Endometrium (tissue), 2 donors: ENCODE measurements at regions not wholly inside any gene's neighbourhood (a gene's known extent, or its start where the extent isn't known, plus 50 kb on each side); places are given as distances from the start of the nearest gene placed in this dataset.
A peak's percentile ranks its signal among the peaks of the same experiment; 100 is the strongest.

ENCODE experiments used
- FAIRE-seq: peaks from 2 replicates; lab custom pipeline; 2012; peaks lifted over from hg19 to GRCh38; lab: Jason Lieb, UNC
- donor health status: control.
- donor health status: control.

DNA sequence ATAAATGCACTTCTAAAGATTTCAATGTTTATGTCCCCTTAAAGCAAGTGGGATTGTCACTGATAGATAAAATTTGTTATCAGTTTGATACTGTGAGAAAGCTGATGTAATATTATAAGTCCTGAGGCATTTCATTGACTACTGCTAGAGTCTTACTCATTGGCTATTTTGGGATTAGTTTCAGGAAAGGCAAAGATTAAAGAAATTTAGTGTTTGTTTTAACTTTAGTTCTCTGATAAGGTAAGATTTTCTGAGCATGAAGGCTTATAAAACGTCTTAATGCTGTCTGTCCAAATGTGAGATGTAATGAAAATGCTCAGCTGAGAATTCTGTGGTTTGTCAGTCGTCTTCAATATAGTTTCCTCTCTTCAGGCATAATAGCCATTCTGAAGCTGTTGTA lies 886.4 kb upstream of the CDH2 start:
- no peak for FAIRE-seq

DNA sequence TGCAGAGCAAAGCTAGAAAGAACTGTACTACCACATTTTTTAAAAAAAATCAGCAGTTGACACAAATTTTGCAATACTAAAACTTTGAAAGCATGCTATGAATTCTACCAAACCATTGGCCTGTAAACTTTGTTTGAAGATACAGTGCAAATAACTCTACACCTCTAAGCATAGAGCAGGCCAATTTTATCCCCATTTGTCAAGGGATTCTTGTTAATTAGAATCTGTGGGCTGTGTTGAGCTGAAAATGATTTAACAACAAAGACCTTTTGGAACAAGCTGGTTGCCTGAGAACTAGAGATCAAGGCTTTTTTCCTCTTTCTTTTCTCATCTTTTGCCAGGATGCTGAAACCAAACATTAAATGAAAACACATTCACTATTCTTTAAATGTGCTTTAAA lies 886.0 kb upstream of the CDH2 start:
- no peak for FAIRE-seq

DNA sequence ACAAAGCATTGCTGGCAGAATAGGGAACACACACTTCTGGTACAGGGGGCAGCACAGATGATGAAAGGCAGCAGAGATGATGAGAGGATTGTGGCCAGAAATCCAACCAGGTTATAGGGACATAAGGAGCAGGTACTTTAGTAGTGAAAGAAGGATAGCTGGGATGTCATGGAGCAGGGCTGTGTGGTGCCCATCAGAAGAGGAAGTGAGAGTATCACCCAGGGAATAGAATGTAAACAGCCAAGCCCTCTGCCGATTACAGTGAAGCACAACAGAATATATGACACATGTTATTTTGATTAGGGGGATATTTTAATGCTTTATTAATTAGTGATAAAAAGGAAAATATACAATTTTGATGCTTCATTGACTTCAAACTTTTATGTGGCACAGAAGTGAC lies 883.4 kb upstream of the CDH2 start:
- no peak for FAIRE-seq

DNA sequence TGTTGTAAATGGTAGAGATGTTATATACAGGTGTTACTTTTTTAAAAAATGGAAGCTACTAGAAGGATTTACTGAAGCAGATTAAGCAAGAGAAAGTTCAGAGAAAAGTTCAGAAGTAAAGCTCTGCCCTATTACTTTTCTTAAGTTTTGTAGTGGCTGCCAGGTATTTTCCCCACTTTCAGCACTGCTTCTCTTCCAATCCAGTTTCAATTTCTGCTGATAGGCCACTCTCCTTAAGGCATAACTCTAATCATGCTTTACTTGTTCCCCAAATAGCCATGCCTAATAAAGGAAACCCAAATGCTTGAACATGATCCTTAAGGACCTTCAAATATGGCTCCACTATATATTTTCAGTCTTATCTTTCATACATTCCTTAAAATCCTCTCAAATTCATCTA lies 880.8 kb upstream of the CDH2 start:
- no peak for FAIRE-seq

DNA sequence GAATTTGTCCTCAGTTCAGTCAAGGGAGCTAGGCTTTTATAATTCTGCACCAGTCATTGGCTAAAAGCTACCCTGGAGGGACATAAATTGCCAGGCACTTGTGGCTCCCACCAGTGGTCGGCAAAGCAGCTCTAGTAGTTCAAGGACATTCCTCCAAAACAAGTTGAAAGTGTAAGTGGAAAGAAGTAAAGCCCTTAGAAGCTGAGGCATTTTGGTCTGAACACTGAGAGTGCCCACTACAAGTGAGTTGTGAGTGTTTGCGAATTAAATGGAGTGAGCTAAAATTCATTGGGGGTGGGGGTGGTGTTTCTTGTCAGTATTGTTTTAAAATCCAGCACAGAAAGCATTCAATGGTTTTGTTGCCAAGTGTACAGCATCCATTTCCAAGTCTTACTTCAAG lies 879.9 kb upstream of the CDH2 start:
- no peak for FAIRE-seq

DNA sequence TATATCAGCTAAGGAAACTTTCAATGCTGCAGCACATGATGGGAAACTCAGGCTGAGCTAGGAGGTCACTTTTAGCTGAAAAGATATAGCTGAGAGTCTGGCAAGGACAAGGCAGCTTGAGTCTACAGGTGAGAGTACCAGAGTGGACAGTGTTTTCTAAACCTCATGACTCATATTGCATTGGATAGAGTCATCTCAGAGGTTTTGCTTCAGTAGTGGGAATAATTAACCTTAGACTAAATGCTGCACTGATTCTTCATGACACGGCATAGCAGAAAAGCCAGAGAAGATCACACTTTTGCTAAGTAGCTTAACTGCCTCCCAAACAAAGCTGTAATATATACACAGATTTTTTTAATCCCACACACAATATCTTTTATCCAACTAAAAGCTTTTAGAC lies 865.0 kb upstream of the CDH2 start:
- FAIRE-seq: no peak

DNA sequence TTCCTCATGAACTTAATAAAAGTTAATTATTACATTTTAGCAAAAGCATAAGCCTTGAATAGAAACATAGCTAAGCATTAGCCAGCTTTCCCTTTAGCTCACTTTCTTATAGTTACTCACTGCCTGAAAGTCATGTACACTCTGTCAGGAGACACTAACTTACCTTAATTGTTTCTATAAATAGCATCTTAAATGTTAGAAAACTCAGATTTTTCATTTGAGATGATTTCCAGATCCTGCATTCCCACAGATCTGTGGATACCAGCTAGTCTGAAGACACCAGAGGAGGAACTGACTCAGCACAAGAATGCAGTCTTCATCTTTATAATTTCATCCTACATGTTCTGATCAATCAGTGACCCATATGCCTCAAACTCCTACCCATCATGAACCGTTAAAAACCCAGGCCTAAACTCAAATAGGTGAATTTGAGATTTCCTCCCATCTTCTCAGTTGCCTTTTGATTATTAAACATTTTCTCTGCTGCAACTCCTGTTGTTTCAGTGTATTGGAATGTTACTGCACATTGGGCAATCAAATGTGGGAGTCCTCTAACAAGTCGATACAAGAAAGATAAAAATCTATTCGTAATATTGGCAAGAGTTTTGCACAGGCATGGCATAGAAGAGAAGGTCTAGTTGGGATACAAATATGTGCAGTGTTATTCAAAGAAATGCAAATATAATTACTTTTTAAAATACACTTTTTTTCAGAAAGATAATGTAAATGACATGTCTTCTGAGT lies 857.4 kb upstream of the CDH2 start:
- FAIRE-seq: no peak

DNA sequence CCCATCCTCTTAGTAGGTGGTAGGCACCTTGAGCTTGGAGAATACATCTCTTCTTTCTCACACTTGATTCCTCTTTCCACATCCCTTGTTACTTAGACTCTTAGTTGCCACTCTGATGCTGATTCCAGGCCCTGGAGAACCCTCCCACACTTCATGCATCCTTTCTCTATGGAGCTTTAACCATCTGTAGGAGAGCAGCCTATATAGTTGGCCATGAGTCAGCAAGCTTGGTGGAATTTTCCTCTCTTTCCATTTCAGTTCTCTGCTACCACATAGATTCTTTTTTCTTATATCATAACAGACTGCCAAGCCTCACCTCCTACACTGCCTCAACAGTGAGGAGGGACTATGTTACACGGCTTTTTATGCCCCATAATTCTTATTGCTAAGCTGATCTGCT lies 851.6 kb upstream of the CDH2 start:
- no peak for FAIRE-seq

DNA sequence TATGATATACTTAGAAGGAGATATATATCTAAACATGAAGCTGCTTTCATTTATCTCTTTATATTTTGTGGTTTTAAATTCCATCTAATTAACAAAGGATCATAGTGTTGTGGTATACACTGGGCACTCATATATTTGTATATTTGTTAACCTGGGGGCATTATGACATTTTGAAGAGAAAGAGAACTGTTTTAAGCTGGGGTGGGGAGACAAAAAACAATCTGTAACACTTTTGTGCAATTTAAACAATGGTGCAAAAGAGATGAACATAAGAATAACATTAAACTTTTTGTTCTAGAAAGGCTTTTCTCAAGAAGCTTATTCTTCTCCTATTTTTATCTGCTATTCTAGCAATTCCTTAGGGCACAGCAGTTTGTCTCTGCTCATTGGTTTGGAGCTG lies 842.0 kb upstream of the CDH2 start:
- FAIRE-seq: peak; percentile 65

DNA sequence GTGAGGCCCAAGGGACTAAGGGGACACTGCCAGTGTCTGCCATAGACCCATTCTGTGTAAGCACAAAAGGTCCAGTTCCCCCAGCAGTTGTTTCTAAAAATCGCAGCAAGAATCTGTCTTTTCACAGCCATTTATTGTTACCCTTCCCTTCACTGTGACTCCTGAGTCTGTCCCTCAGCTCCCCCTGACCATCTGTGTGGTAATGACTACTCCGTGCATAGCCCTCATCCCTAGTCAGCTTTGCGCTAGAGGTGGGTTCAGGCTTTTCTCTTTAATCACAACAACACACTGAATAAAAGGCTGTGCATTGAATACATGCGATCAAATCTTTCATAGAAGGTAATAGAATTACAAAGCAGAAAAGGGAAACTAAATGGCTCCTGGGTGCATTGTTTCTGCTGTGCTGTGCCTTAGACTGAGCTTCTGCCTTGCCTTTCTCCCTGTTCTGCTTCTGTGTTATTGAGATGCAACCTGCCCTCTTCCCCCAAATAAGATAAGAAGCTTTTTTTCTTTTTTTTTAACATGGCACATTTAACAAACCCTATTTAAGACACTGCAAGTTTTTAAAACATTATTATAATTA lies 836.0 kb upstream of the CDH2 start:
- FAIRE-seq: no peak

DNA sequence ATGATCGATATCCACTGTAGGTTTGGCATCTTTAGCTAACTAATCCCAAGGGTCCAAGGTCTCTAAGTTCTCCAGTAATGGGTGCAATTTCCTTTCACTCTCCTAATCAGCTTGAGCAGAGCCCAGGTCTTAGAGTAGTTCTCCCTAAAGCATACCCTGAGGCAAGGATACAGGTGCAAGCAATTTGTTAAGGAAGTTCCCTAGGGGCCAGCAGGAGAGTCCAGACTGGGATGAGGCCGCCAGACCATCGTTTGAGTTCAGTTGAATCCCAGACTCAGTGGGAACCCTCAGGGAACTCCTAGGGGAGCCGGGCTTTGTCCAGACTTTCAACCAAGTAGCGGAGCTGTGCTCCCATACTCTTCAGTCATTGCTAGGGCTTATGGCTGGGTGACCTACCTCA lies 835.4 kb upstream of the CDH2 start:
- FAIRE-seq: no peak

DNA sequence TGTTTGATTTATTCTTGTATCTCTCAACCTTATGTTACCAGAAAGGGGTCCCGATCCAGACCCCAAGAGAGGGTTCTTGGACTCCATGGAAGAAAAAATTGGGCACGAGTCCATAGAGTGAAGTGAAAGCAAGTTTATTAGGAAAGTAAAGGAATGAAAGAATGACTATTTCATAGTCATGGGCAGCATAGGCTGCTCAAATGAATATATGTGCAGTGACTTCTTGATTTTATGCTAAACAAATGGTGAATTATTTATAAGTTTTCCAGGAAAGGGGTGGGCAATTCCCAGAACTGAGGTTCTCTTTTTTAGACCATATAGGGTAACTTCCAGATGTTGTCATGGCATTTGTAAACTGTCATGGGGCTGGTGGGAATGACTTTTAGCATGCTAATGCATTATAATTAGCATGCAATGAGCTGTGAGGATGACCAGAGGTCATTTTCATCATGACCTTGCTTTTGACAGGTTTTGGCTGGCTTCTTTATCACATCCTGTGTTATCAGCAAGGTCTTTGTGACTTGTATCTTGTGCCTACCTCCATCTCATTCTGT lies 832.4 kb upstream of the CDH2 start:
- FAIRE-seq: no peak

DNA sequence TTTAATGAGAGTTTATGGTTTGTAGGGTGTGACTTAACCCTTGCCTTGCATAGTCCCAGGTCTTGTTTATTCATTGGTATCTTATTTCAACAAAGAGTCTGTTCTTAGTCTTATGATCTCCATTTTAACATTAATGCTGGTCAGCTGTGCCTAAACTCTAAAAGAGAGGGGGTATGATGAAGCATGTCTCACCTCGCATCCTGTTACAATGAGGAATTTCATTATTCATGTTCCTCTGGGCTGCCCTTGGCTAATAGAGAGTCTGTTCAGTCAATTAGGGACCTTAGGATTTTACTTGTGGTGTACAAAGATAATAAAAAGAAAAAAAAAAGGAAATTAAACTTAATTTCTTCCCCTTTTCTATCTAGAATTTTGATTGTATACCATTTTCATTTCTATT lies 831.9 kb upstream of the CDH2 start:
- no peak for FAIRE-seq

DNA sequence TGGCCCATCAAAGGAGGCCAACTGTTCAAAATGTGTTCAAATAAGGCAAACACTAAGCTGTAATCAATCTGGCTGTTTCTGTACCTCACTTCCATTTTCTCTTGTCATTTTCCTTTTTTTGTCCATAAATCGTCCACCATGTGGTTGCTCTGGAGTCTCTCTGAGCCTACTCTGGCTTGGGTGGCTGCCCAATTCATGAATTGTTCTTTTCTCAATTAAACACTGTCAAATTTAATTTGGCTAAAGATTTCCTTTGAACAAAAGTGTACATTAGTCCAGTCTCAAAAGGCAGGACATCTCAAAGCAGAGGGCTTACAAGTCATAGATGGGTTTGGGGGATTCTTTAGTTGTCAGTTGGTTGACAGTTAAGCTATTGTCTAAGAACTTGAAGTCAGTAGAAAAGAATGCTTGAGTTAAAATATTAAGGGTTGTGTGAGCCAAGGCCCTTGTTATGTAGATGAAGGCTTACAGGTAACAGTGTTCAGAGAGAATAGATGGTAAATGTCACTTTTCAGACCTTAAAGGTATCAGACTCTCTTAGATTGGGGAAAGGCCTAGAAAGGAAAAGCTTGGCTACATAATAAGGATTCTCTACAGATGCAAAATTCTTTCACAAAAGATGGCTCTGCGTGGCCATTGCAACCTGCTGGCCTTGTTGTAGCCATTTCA lies 831.2 kb upstream of the CDH2 start:
- no peak for FAIRE-seq

DNA sequence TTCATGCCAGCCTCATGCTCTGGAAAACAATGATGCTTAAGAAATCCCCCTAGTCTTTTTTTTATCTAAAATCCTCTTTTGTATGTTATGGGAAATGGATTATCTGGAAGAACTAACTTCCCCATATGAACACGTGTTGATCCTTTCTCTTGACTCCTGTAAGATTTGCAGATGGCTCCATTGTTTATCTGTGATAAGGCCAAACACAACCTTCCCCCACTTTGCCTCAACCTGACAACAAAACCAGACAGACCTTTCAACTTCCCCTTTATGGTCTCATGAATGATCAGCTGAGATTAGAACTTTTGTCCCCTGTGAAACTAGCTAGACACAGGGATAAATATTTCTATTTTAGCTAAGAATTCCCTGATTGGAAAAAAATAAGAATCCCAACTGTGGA lies 828.0 kb upstream of the CDH2 start:
- FAIRE-seq: no peak

DNA sequence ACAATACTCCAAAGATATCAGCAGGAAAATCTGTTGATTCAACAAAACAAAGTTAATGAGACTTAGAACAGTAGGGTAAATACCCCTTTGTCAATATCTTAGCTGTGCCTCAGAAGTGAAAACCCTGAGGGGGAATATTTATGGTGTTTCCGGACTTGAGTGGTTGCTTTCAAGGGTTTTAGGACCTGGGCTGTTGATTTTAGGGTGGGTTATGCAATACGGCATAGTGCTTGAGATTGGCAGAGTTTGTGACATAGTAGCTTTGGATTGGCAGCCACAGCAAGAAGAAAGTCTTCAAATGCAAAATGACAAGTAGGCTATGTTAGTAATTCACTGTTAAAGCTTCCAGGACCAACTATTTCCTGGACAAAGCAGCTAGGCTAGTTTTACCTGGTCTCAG lies 826.3 kb upstream of the CDH2 start:
- FAIRE-seq: no peak

DNA sequence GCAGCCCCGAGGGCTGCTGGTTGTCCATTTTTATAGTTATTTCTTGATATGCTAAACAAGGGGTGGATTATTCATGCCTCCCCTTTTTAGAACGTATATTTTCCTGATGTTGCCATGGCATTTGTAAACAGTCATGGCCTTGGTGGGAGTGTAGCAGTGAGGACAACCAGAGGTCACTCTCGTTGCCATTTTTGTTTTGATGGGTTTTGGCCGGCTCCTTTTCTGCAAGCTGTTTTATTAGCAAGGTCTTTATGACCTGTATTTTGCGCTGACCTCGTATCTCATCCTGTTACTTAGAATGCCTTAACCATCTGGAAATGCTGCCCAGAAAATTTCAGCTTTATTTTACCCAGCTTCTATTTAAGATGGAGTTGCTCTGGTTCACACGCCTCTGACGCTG lies 825.8 kb upstream of the CDH2 start:
- FAIRE-seq: peak; percentile 98

DNA sequence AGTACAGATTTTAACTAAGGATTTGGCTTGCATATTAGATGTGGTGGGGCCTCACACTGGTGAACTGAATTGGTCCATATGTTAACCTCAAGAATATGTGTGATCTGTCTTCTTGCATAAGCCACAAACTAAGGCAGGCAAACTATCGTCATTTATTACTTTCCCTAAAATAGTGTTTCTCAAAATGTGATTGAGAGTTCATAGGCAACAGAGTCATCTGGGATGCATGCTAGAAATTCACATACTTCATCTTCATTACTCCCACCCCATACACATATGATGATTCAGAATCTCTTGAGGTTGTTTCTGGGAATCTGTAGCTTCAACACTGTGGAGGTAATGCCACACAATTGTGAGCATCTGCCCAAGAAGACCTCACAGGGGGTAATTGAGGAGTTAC lies 822.8 kb upstream of the CDH2 start:
- no peak for FAIRE-seq

DNA sequence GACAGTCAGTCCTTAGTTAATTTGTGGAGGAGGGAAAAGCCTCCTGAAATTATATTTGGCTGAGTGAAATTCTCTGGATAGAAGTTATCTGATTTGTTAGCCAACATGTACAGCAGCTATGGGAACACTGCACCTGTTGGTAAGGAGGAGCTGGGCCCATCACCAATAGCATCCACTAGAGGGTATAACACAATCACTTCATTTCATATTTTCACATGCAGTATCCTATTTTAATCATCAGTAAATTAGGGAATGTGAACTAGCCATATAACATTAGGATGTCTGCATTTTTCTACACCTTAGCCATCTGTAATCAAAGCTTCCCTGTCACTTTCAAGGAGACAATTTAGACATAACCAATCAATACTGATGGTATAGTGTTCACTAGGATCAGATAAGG lies 818.4 kb upstream of the CDH2 start:
- no peak for FAIRE-seq

DNA sequence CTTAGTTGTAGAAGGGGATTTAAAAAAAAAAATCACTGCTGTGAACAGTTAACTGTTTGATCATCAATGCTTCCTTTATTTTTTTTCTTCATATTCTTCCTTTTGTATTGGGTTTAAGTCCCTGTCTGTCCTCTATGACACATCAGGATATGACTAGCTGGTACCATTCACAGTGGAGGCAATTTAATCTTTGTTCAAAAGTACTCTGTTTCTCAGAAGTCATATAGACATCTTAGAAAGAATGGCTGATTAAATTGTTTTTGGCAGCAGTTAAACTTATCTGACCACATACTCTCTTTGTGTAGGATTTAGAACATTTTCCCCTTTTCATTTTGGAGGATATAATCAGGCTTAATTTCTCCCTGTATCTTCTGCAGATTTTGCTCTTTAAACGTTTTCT lies 807.8 kb upstream of the CDH2 start:
- FAIRE-seq: no peak

DNA sequence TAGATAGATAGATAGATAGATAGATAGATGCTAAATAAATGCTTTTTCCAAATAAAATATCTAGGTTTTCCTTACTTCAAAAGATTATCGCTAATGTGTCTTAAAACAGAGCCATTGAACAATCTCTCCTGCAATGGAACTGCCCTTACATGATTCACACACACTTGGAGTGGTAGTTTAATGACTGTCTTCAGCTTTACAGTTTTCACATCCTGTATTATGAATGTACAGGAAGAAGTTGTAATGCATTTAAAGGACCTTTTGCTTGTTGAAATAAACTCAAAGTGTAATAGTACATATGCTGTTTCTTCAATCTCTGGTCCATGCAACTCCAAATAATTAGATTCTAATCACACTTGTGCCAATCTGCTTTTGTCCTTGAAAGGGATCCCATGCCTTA lies 797.6 kb upstream of the CDH2 start:
- FAIRE-seq: no peak

DNA sequence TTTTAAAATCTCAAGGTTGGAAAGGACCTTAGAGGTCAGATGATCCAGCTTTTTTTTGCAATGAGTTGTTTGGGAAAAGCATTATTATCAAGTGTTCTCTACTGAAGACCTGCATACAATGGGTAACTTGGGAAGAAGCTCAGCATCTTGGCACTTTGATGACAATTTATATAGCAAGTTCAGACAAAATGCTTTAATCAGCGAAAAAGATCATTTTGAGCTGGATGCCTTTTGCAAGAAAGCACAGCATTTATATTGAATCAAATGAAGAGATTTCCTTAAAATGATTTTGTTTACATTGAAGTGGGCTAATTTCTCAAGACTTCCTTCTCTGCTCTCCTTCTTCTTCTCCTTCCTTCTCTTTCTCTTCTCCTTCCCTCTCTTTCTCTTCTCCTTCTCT lies 796.4 kb upstream of the CDH2 start:
- FAIRE-seq: no peak

DNA sequence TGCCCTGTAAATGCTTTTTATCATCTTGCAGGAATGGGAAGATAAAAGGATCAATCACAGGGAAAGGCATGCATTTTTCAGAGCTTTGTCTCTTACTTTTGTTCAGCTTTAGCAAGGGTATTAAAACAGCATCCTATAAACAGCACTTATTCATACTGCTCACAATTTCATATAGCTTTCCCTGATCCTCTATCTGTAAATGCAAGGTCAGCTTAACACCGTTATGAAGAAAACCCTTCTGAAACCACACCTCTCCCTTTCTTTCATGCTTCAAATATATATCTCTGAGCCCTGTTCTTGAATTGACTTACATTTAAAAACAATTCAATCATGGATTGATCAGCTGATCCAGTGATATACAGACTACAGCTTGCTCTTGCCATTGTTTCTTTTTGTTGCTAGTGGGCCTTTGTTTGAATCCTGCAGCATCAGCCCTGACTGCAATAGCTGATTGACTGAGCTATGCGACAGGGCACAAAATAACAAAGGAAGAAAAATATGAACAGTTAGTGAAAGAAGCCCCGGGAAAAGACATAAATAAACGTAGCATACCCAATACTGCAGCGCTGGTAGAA lies 795.5 kb upstream of the CDH2 start:
- FAIRE-seq: no peak
